CD4-positive, alpha-beta T cell (primary cell): ENCODE measurements at regions not wholly inside any gene's neighbourhood (a gene's known extent, or its start where the extent isn't known, plus 50 kb on each side); places are given as distances from the start of the nearest gene placed in this dataset.

Source experiments
- ATAC-seq: fragments of 200-7000 bp; cut with Tn5 transposase; one replicate; pipeline ENCODE4 v1.10.0; 2022; ENCODE audit warnings: mild to moderate bottlenecking; ENCODE audit not compliant: poor library complexity
- CTCF ChIA-PET: fragments of 350-600 bp; sonication (Branson Sonifier 250); formaldehyde crosslinking; loops from one replicate; lab custom pipeline; 2021; ENCODE audit warnings: antibody characterized with exemption, inconsistent platforms; lab: Charles Lee
- POLR2A ChIA-PET: fragments of 350-600 bp; sonication (Branson Sonifier 250); formaldehyde crosslinking; loops from one replicate; lab custom pipeline; 2021; ENCODE audit warnings: antibody characterized with exemption, inconsistent platforms; lab: Charles Lee
- DNase-seq, 14 experiments: peaks; one replicate each; pipeline ENCODE4 v3.0.0-alpha.2; 2013 to 2020; ENCODE audit warnings: mixed read lengths in 2 of 14
- H3K27ac ChIP-seq, 2 donors: one replicate each; pipeline versions ENCODE4 v1.5.1 to v1.7.0; 2013; ENCODE audit warnings: low read length in 2 of 2, low read depth in 1 of 2, mild to moderate bottlenecking in 1 of 2
- H3K27me3 ChIP-seq, 2 experiments: 1 replicate in 1 of 2; 2 replicates in 1 of 2; pipeline versions ENCODE4 v1.6.1 to v1.7.0; 2013; ENCODE audit warnings: low read length in 2 of 2, control low read depth in 1 of 2, mild to moderate bottlenecking in 1 of 2, moderate library complexity in 1 of 2; ENCODE audit not compliant: insufficient read depth in 2 of 2, control insufficient read depth in 1 of 2
- H3K36me3 ChIP-seq: one replicate; pipeline ENCODE4 v1.6.1; 2013; ENCODE audit warnings: low read length, control low read depth; ENCODE audit not compliant: insufficient read depth
- H3K4me1 ChIP-seq: one replicate; pipeline ENCODE4 v1.6.1; 2013; ENCODE audit warnings: low read length, control low read depth; ENCODE audit not compliant: insufficient read depth
- H3K4me3 ChIP-seq: one replicate; pipeline ENCODE4 v1.5.1; 2013; ENCODE audit warnings: mild to moderate bottlenecking, low read length, moderate library complexity
- H3K9me3 ChIP-seq, 2 experiments: 1 replicate in 1 of 2; 2 replicates in 1 of 2; pipeline versions ENCODE4 v1.6.1 to v1.7.0; 2013; ENCODE audit warnings: low read length in 2 of 2, mild to moderate bottlenecking in 2 of 2, control low read depth in 1 of 2, moderate library complexity in 1 of 2; ENCODE audit not compliant: control insufficient read depth in 1 of 2, insufficient read depth in 1 of 2
- H3K27ac Mint-ChIP-seq: one replicate; pipeline ENCODE4 v1.8.0; 2020; ENCODE audit warnings: mixed read lengths
- H3K27me3 Mint-ChIP-seq: one replicate; pipeline ENCODE4 v1.8.0; 2021; ENCODE audit warnings: mixed read lengths
- H3K36me3 Mint-ChIP-seq: one replicate; pipeline ENCODE4 v1.8.0; 2021; ENCODE audit warnings: low read depth, mixed read lengths
- H3K4me1 Mint-ChIP-seq: one replicate; pipeline ENCODE4 v1.8.0; 2021; ENCODE audit warnings: low read depth, mixed read lengths
- H3K4me3 Mint-ChIP-seq: one replicate; pipeline ENCODE4 v1.8.0; 2020; ENCODE audit warnings: mild to moderate bottlenecking, mixed read lengths
- H3K9me3 Mint-ChIP-seq: one replicate; pipeline ENCODE4 v1.8.0; 2020; ENCODE audit warnings: mixed read lengths
- intact Hi-C, 2 experiments: fragments of 100-400 bp; cut with DNase I in 1 of 2; cut with micrococcal nuclease in 1 of 2; formaldehyde crosslinking; loops; one replicate each; pipeline versions ENCODE4 v1.15.1 to v1.9.0; 2023 to 2025; cut with DNase I, micrococcal nuclease
- TF ChIP-seq, protein P1 (sequence below): fragments of 200-600 bp; IDR thresholded peaks from one replicate; pipeline ENCODE4 v1.8.0; 2022; ENCODE audit warnings: antibody characterized with exemption, mild to moderate bottlenecking

DNA sequence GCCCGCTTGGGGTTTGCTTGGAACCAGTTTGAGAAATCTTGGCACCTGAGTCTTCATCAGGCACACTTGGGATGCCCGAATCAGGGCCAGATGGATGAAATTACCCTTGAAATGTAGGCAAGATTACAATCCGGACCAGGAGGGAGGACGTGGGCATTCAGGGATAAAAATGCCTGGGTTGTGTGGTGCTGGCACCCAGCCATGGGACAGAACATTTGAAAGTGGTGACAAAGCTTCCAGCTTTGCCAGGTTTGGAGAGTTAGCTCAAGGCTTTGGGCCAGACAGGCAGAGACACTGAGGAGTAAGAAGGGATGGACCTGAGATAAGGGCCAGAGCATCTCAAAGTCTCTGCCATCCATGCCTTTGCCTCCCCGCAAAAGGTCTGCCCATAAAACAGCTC, 182.2 kb downstream of the TTC32 start:
- no peaks in the 10 kb centered on the region for H3K9me3 ChIP-seq
- TF ChIP-seq, protein P1, sequence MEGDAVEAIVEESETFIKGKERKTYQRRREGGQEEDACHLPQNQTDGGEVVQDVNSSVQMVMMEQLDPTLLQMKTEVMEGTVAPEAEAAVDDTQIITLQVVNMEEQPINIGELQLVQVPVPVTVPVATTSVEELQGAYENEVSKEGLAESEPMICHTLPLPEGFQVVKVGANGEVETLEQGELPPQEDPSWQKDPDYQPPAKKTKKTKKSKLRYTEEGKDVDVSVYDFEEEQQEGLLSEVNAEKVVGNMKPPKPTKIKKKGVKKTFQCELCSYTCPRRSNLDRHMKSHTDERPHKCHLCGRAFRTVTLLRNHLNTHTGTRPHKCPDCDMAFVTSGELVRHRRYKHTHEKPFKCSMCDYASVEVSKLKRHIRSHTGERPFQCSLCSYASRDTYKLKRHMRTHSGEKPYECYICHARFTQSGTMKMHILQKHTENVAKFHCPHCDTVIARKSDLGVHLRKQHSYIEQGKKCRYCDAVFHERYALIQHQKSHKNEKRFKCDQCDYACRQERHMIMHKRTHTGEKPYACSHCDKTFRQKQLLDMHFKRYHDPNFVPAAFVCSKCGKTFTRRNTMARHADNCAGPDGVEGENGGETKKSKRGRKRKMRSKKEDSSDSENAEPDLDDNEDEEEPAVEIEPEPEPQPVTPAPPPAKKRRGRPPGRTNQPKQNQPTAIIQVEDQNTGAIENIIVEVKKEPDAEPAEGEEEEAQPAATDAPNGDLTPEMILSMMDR, result no peak
- ATAC-seq, result no peak
- H3K4me1 Mint-ChIP-seq, result no peaks in the 10 kb centered on the region
- POLR2A ChIA-PET, result no interaction called here
- CTCF ChIA-PET, result no interaction called here
- DNase-seq, result no peak
- H3K27ac ChIP-seq, result no peak overlapping the region
- no peak overlapping the region for H3K27ac Mint-ChIP-seq
- no peaks in the 10 kb centered on the region for H3K36me3 ChIP-seq
- H3K9me3 Mint-ChIP-seq, result no peaks in the 10 kb centered on the region
- intact Hi-C loops, result no loop called here
- H3K27me3 Mint-ChIP-seq, result peaks cover 6% of the 10 kb centered on the region
- no peaks in the 10 kb centered on the region for H3K27me3 ChIP-seq
- no peak overlapping the region for H3K4me3 ChIP-seq
- H3K4me3 Mint-ChIP-seq, result no peak overlapping the region
- H3K4me1 ChIP-seq, result no peaks in the 10 kb centered on the region
- no peaks in the 10 kb centered on the region for H3K36me3 Mint-ChIP-seq

DNA sequence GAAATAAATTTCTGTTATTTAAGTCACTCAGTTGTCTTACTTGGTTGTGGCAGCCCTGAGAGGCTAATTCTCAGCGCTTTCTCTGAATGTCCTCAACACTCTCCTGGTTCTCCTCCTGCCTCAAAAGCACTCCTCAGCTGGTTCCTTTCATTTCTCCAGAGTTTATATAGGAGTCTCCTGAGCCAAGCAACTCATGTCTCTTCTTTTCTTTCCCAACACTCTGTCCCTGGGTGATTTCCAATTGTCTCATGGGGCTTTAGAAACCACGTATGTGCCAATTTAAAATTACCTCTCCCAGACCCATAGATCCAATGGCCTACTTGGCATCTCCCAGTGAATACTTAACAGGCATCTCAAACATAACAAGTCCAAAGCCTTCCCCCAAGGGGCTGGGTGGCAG, 184.3 kb downstream of the TTC32 start:
- DNase-seq, result no peak
- TF ChIP-seq, protein P1, result no peak
- H3K4me3 Mint-ChIP-seq, result no peak overlapping the region
- Histone ChIP-seq H3K4me1 (no peaks in the 10 kb centered on the region), H3K4me3 (no peak overlapping the region), H3K27ac (no peak overlapping the region), H3K36me3 (no peaks in the 10 kb centered on the region), H3K27me3 (no peaks in the 10 kb centered on the region), H3K9me3 (no peaks in the 10 kb centered on the region)
- no peak overlapping the region for H3K27ac Mint-ChIP-seq
- no peaks in the 10 kb centered on the region for H3K36me3 Mint-ChIP-seq
- peaks cover 12% of the 10 kb centered on the region for H3K27me3 Mint-ChIP-seq
- no peaks in the 10 kb centered on the region for H3K4me1 Mint-ChIP-seq
- intact Hi-C loops, result no loop called here
- POLR2A ChIA-PET, result no interaction called here
- H3K9me3 Mint-ChIP-seq, result no peaks in the 10 kb centered on the region
- ATAC-seq, result no peak
- CTCF ChIA-PET, result no interaction called here

DNA sequence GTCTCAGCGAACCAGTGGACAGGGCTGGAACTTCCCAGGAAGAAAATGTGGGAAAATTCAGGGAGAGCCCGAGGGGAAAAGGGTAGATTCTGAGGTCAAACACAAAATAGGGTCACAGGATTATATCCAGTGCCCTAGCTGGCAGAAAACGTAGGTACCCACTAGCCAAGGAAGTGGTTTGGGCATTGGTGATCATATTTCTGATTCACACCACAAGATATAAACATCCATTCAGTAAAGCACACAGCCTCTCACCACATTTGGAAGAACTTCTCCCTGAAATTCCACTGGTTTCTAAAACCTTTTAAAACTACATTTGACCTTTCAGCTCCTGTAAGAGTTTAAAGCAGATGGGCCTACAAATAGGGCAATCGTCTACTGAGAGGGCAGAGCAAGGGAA, 186.9 kb downstream of the TTC32 start:
- Histone ChIP-seq H3K4me3 (no peak overlapping the region), H3K4me1 (peaks cover 3% of the 10 kb centered on the region), H3K27ac (no peak overlapping the region), H3K9me3 (no peaks in the 10 kb centered on the region), H3K27me3 (no peaks in the 10 kb centered on the region), H3K36me3 (no peaks in the 10 kb centered on the region)
- Mint-ChIP-seq H3K27me3 (peaks cover 12% of the 10 kb centered on the region), H3K4me1 (no peaks in the 10 kb centered on the region), H3K4me3 (no peak overlapping the region), H3K36me3 (no peaks in the 10 kb centered on the region), H3K27ac (no peak overlapping the region), H3K9me3 (peaks cover 2% of the 10 kb centered on the region)
- intact Hi-C loops, result no loop called here
- ATAC-seq (no peak), DNase-seq (no peak)
- CTCF ChIA-PET, result no interaction called here
- TF ChIP-seq, protein P1, result no peak
- POLR2A ChIA-PET, result no interaction called here
